K562 (cell line): ENCODE measurements at regions not wholly inside any gene's neighbourhood (a gene's known extent, or its start where the extent isn't known, plus 50 kb on each side); places are given as distances from the start of the nearest gene placed in this dataset.

Experiments
- ATAC-seq: fragments of 200-7000 bp; cut with Tn5 transposase; 3 replicates; pipeline ENCODE4 v1.9.1; 2020; ENCODE audit warnings: moderate library complexity
- BruUV-seq: library from RNA; stranded (reverse); fragments of 400-500 nt; replicated peaks from 2 replicates; lab custom pipeline; 2021; lab: Mats Ljungman, UMichigan
- CTCF ChIA-PET: fragments of 300-600 bp; formaldehyde crosslinking; extraction: SDS; loops from one replicate; lab custom pipeline; 2021; ENCODE audit warnings: low intra/inter-chr PET ratio; lab: Yijun Ruan, JAX
- POLR2A ChIA-PET: fragments of 300-600, 350-650 bp; sonication (Branson Sonifier 250); formaldehyde crosslinking; extraction: SDS; loops from one replicate; lab custom pipeline; 2021; ENCODE audit warnings: antibody characterized with exemption, inconsistent platforms; lab: Yijun Ruan, JAX
- DNase-seq, 4 experiments: peaks; one replicate each; pipeline versions ENCODE4 v3.0.0 to v3.0.0-alpha.2; 2011 to 2018; ENCODE audit warnings: low spot score in 3 of 4, mixed read lengths in 3 of 4; ENCODE audit errors: extremely low read depth in 1 of 4
- FAIRE-seq: peaks from 2 replicates; lab custom pipeline; 2011; peaks lifted over from hg19 to GRCh38; lab: Jason Lieb, UNC
- H2AFZ ChIP-seq: 2 replicates; pipeline ENCODE4 v1.6.0; 2011; ENCODE audit warnings: low read depth, low read length, control low read depth, inconsistent platforms
- H3K27ac ChIP-seq: fragments of 200-600 bp; 3 replicates; pipeline ENCODE4 v1.8.0; 2011; ENCODE audit warnings: low read depth, mild to moderate bottlenecking, control low read depth, inconsistent platforms, low read length, moderate library complexity, mixed read lengths; ENCODE audit errors: extremely low read depth
- H3K27me3 ChIP-seq, 2 experiments: fragments of 300-600 bp in 1 of 2; 2 replicates in 1 of 2; 3 replicates in 1 of 2; pipeline versions ENCODE4 v1.6.0 to v1.8.0; 2011; ENCODE audit warnings: inconsistent platforms in 2 of 2, low read length in 2 of 2, mild to moderate bottlenecking in 1 of 2, mixed read lengths in 1 of 2, moderate library complexity in 1 of 2; ENCODE audit not compliant: control insufficient read depth in 2 of 2, insufficient read depth in 2 of 2
- H3K36me3 ChIP-seq: fragments of 300-600 bp; 3 replicates; pipeline ENCODE4 v1.8.0; 2011; ENCODE audit warnings: mild to moderate bottlenecking, low read length, inconsistent platforms; ENCODE audit not compliant: control insufficient read depth, insufficient read depth
- H3K4me1 ChIP-seq, 2 experiments: fragments of 200-600 bp in 1 of 2; replicated peaks in 1 of 2; 2 replicates in 1 of 2; 3 replicates in 1 of 2; pipeline versions ENCODE4 v1.5.1 to v1.8.0; 2011; ENCODE audit warnings: inconsistent platforms in 2 of 2, low read length in 2 of 2, mild to moderate bottlenecking in 1 of 2, mixed read lengths in 1 of 2, moderate library complexity in 1 of 2; ENCODE audit not compliant: control insufficient read depth in 2 of 2, insufficient read depth in 2 of 2
- H3K4me2 ChIP-seq: 2 replicates; pipeline ENCODE4 v1.6.1; 2011; ENCODE audit warnings: low read length, control low read depth, inconsistent platforms, mixed read lengths; ENCODE audit not compliant: insufficient read depth
- H3K4me3 ChIP-seq: fragments of 200-600 bp; sonication (generic), shearing (Covaris generic); 2 replicates; pipeline ENCODE4 v1.5.1; 2016; ENCODE audit warnings: control low read depth, inconsistent platforms
- H3K79me2 ChIP-seq: fragments of 200-600 bp; 3 replicates; pipeline ENCODE4 v1.8.0; 2011; ENCODE audit warnings: low read length, inconsistent platforms; ENCODE audit not compliant: control insufficient read depth, insufficient read depth
- H3K9ac ChIP-seq, 2 experiments: 2 replicates each; pipeline versions ENCODE4 v1.6.0 to v1.6.1; 2011; ENCODE audit warnings: low read depth in 2 of 2, low read length in 2 of 2, control low read depth in 1 of 2, inconsistent platforms in 1 of 2, mild to moderate bottlenecking in 1 of 2, mixed read lengths in 1 of 2; ENCODE audit not compliant: insufficient read depth in 1 of 2
- H3K9me1 ChIP-seq: one replicate; pipeline ENCODE4 v1.6.0; 2011; ENCODE audit warnings: inconsistent platforms, mild to moderate bottlenecking, low read length, moderate library complexity; ENCODE audit not compliant: control insufficient read depth, insufficient read depth
- H3K9me3 ChIP-seq: replicated peaks from 2 replicates; pipeline ENCODE4 v1.5.1; 2011; ENCODE audit warnings: low read depth, low read length, inconsistent platforms; ENCODE audit not compliant: control insufficient read depth, insufficient read depth
- H4K20me1 ChIP-seq: replicated peaks from 2 replicates; pipeline ENCODE4 v1.6.1; 2011; ENCODE audit warnings: low read length, inconsistent platforms, mixed read lengths; ENCODE audit not compliant: control insufficient read depth, insufficient read depth
- CBFA2T3 ChIP-seq: fragments of 450-650 bp; IDR thresholded peaks from 2 replicates; pipeline ENCODE4 v1.6.1; 2017
- CTCFL ChIP-seq: IDR thresholded peaks from 2 replicates; pipeline ENCODE4 v1.6.1; 2011; ENCODE audit warnings: borderline replicate concordance, low read depth, mild to moderate bottlenecking, moderate library complexity, low read length; ENCODE audit not compliant: insufficient read depth, poor library complexity, severe bottlenecking
- ELF4 ChIP-seq: fragments of 450-650 bp; formaldehyde crosslinking; IDR thresholded peaks from 2 replicates; pipeline ENCODE4 v1.4.0; 2022; ENCODE audit warnings: missing genetic modification characterization
- GABPB2 ChIP-seq: fragments of 250-450 bp; sonication (Bioruptor Pico); conservative IDR thresholded peaks from 2 replicates; pipeline ENCODE4 v1.5.1; 2021; ENCODE audit warnings: mild to moderate bottlenecking
- HLTF ChIP-seq: fragments of 450-650 bp; IDR thresholded peaks from 2 replicates; pipeline ENCODE4 v1.6.1; 2016
- KAT8 ChIP-seq: fragments of 450-650 bp; IDR thresholded peaks from 2 replicates; pipeline ENCODE4 v1.6.1; 2016; ENCODE audit warnings: low read depth, mild to moderate bottlenecking
- MECOM ChIP-seq: fragments of 250-450 bp; sonication (Bioruptor Pico); IDR thresholded peaks from 2 replicates; pipeline ENCODE4 v1.8.0; 2022; ENCODE audit warnings: inconsistent platforms
- PURB ChIP-seq: sonication (generic); formaldehyde crosslinking; IDR thresholded peaks from 2 replicates; pipeline ENCODE4 v1.9.0; 2021; ENCODE audit warnings: low read depth, mild to moderate bottlenecking, missing genetic modification reagents
- RBM34 ChIP-seq: fragments of 200-400 bp; formaldehyde crosslinking; IDR thresholded peaks from 2 replicates; pipeline ENCODE4 v1.6.1; 2018; ENCODE audit warnings: low read length, borderline replicate concordance; ENCODE audit not compliant: insufficient read depth
- ZNF253 ChIP-seq: fragments of 250-450 bp; sonication (Bioruptor Pico); conservative IDR thresholded peaks from 2 replicates; pipeline ENCODE4 v1.6.1; 2021; ENCODE audit warnings: mild to moderate bottlenecking
- ZNF274 ChIP-seq: IDR thresholded peaks from 2 replicates; pipeline ENCODE4 v1.6.1; 2011; ENCODE audit warnings: low read depth, mild to moderate bottlenecking, low read length, moderate library complexity, borderline replicate concordance
- ZNF384 ChIP-seq: IDR thresholded peaks from 2 replicates; pipeline ENCODE4 v1.6.1; 2012; ENCODE audit warnings: low read depth, low read length, improper control_type of control experiment
- whole genome bisulfite sequencing: fragments of 100-300 bp; shearing (Covaris generic); methylation state at CpG from one replicate; pipeline ENCODE4 v1.1.6; 2016; ENCODE audit warnings: low coverage, mixed read lengths; ENCODE audit not compliant: insufficient coverage; ENCODE audit errors: missing lambda C conversion rate; 5-methylcytosine and 5-hydroxymethylcytosine counted together
- in situ Hi-C: fragments of 300-500 bp; cut with MboI; formaldehyde crosslinking; loops from 4 replicates; pipeline ENCODE4 v1.15.0; 2018; ENCODE audit warnings: inconsistent platforms, mixed read lengths
- intact Hi-C: fragments of 100-400 bp; cut with micrococcal nuclease; formaldehyde crosslinking; loops from 2 replicates; pipeline ENCODE4 v1.14.2; 2022
- TF ChIP-seq, protein P1 (sequence below): fragments of 450-650 bp; formaldehyde crosslinking; IDR thresholded peaks from 2 replicates; pipeline ENCODE4 v1.4.0; 2020; ENCODE audit warnings: mild to moderate bottlenecking, mixed read lengths

DNA sequence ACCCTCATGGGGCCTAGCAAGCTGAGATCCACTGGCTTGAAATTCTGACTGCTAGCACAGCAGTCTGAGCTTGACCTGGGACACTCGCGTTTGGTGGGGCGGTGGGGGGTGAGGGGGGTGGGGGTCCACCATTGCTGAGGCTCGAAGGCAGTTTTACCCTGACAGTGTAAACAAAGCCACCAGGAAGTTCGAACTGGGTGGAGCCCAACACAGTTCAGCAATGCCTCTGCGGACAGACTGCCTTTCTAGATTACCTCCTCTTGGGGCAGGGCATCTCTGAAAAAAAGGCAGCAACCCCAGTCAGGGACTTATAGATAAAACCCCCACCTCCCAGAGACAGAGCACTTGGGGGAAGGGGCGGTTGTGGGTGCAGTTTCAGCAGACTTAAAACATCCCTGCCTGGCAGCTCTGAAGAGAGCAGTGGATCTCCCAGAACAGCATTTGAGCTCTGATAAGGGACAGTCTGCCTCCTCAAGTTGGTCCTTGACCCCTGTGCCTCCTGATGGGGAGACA is 149.7 kb upstream of the TANK start:
- no peaks in the 10 kb centered on the region for H4K20me1 ChIP-seq
- H3K27me3 ChIP-seq, result no peaks in the 10 kb centered on the region
- no peak overlapping the region for H3K27ac ChIP-seq
- H3K4me3 ChIP-seq, result no peak overlapping the region
- H3K4me1 ChIP-seq, result no peaks in the 10 kb centered on the region
- 0% methylated on average over 5 of the region's 7 CpGs for WGBS
- ChIA-PET CTCF (no interaction called here), POLR2A (no interaction called here)
- DNase-seq (peak in 2 of 4 experiments; percentile 12 to 42), FAIRE-seq (no peak), ATAC-seq (peak; percentile 51; the same call in 1 of the 3 replicates)
- H3K4me2 ChIP-seq, result no peak overlapping the region
- no peaks in the 10 kb centered on the region for H3K9me1 ChIP-seq
- H3K36me3 ChIP-seq, result no peaks in the 10 kb centered on the region
- H3K9ac ChIP-seq, result no peak overlapping the region
- no peaks in the 10 kb centered on the region for H3K79me2 ChIP-seq
- no TSS peak for BruUV-seq
- in situ Hi-C loops, result no loop called here
- no peaks in the 10 kb centered on the region for H3K9me3 ChIP-seq
- peak; percentile 36; the same call in 1 of the 2 replicates for TF ChIP-seq CBFA2T3
- TF ChIP-seq RBM34, result no peak
- intact Hi-C loops, result no loop called here
- no peak overlapping the region for H2AFZ ChIP-seq

- no peaks in the 10 kb centered on the region for H3K4me1 ChIP-seq
- H2AFZ ChIP-seq, result no peak overlapping the region
- no peaks in the 10 kb centered on the region for H3K9me3 ChIP-seq
- H3K79me2 ChIP-seq, result no peaks in the 10 kb centered on the region
- in situ Hi-C loops, result no loop called here
- no TSS peak for BruUV-seq
- H3K4me3 ChIP-seq, result no peak overlapping the region
- no peak overlapping the region for H3K9ac ChIP-seq
- WGBS, result 0% methylated on average over 3 of the region's 3 CpGs
- ChIA-PET POLR2A (interaction anchor here (1.3 kb wide), 1 partner anchor 10 kb away, joined by 3 read pairs; no protein-coding TSS in a partner anchor), CTCF (no interaction called here)
- ATAC-seq, result no peak
- DNase-seq, result no peak
- intact Hi-C loops, result no loop called here
- no peak overlapping the region for H3K27ac ChIP-seq
- H3K4me2 ChIP-seq, result no peak overlapping the region
- FAIRE-seq, result no peak
- H3K36me3 ChIP-seq, result no peaks in the 10 kb centered on the region
- no peaks in the 10 kb centered on the region for H3K27me3 ChIP-seq
- no peaks in the 10 kb centered on the region for H3K9me1 ChIP-seq
- H4K20me1 ChIP-seq, result no peaks in the 10 kb centered on the region
- TF ChIP-seq ELF4 (CRISPR knock-in tag) (no peak), ZNF274 (no peak), PURB (no peak), MECOM (CRISPR knock-in tag) (no peak), ZNF384 (no peak), GABPB2 (no peak), HLTF (no peak), CTCFL (no peak), ZNF253 (no peak), KAT8 (no peak)
- TF ChIP-seq, protein P1, sequence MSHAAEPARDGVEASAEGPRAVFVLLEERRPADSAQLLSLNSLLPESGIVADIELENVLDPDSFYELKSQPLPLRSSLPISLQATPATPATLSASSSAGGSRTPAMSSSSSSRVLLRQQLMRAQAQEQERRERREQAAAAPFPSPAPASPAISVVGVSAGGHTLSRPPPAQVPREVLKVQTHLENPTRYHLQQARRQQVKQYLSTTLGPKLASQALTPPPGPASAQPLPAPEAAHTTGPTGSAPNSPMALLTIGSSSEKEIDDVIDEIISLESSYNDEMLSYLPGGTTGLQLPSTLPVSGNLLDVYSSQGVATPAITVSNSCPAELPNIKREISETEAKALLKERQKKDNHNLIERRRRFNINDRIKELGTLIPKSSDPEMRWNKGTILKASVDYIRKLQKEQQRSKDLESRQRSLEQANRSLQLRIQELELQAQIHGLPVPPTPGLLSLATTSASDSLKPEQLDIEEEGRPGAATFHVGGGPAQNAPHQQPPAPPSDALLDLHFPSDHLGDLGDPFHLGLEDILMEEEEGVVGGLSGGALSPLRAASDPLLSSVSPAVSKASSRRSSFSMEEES, result no peak
Observed at GRCh38 chr2:161017780-161018470, 142.3 kb upstream of the TANK start.
